DMS 273 (cell line): ENCODE measurements at regions not wholly inside any gene's neighbourhood (a gene's known extent, or its start where the extent isn't known, plus 50 kb on each side); places are given as distances from the start of the nearest gene placed in this dataset.

ENCODE experiments used
- DNase-seq: peaks from one replicate; lab custom pipeline; 2025; ENCODE audit not compliant: unreplicated experiment; lab: John Stamatoyannopoulos, UW

GRCh38 chr2:78910376-78910775, 115.1 kb upstream of the REG3G start:
- no peak for DNase-seq

DNA sequence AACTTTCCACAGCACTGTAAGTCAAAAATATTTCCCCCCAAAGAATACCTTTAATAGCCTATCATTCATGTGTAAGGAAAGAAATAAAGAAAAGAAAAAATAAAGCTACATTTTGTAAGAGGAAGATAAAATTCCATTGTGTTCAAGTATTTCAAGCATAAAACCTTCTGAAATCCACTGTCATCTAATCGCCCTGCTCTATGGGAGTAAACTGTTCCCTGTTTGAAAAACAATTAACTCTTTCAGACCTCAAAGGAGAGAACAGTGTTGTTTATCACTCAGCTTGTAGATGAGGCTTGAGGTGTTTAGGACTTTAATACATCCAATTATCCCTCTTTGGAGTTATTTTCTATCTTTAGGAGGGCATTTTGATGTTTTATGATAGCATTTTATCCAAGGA, 112.2 kb upstream of the REG3G start:
- DNase-seq = no peak

DNA sequence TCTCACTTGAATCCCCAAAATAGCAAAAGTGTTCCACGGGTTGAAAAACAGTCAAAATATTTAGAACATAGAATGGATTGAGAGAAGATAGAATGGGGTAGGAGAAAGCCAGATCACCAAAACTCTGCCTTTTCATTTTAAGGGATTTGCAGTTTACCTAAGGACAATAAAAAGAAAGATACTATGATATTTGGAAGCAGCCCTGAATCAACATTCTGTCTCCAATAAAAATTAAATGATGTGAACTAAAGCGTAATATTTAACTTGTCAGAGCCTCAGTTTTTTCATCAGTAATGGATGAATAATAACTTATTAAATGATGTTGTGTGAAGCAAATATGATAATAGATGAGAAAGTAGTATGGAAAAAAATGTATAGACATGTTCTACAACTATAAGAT, 100.2 kb upstream of the REG3G start:
- DNase-seq = no peak

DNA sequence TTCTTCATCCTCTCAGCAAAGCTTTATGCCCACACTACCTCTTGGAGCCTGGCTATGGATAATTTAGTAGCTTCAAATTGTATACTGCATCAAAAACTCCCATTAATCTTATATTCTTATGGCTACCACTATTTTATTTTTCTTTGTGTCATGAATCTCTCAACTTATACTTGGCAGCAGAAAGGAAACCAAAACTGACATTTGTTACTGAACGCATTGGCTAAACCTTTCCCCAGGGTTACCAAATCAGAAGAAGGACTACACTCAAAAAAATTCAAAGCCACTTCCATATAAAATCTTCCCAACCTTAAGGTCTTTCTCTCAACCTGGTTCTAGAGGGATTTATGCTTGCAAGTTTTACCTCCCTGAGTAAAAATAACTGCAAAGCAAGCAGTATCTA, 97.0 kb upstream of the REG3G start:
- no peak for DNase-seq

DNA sequence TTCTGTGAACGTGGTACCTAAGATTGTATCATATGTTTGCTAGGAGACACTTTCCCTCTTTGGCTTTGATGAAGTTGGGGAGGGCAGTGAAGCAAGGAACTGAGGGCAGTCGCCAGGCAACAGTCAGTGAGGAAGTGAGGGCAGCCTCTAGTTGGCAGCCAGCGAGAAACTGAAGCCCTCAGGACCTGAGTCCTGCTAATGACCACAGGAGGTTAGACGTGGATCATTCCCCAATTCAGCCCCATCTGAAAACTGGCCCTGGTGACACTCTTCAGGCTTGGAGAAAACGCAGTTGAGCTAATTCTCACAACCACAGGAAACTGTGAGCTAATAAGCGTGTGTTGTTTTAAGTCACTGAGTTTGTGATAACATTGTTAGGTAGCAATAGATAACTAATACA, 84.5 kb upstream of the REG3G start:
- DNase-seq = no peak

- DNase-seq = no peak
These were observed 83.8 kb upstream of the REG3G start for GRCh38 chr2:78941751-78942150.

DNA sequence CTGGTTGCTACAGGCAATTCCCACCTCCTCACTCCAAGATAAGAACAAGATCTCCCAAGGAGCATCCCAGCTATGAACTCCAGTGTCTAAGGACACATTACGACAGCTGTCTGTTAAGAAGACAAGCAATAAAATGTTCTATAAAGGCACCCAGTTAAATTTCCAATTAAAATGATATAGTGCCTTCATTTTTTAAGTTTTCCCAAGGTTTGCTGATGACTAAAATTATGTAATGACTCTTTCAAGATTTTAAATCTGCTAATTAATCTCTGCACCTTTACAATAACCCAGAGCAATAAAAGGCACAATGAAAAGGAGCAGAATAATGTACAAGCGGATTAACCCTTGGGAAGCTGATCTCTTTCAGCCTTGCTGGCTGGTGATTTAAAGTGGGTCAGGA, 61.6 kb upstream of the REG3G start:
- no peak for DNase-seq

GRCh38 chr2:78967294-78967693, 58.2 kb upstream of the REG3G start:
- no peak for DNase-seq

DNA sequence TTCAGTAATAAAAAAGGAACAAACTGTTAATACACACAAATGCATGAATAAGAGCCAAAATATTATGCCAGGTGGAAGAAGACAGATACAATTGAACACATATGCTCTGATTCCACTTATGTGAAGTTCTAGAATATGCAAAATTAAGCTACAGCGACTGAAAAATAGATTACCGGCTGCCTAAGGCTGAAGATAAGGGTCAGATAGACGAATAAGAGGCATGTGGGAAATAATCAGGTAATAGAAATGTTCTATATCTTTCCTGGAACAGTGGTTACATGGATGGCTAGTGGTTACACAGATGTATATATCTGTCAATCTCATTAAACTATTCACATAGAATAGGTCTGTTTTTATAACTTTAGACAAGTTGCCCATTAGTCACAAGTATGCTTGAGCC, 51.9 kb upstream of the REG3G start:
- no peak for DNase-seq
